HepG2 (cell line): ENCODE measurements at regions not wholly inside any gene's neighbourhood (a gene's known extent, or its start where the extent isn't known, plus 50 kb on each side); places are given as distances from the start of the nearest gene placed in this dataset.

Experiments used
- ATAC-seq: fragments of 200-7000 bp; cut with Tn5 transposase; 3 replicates; pipeline ENCODE4 v1.9.1; 2020; ENCODE audit warnings: mild to moderate bottlenecking, moderate library complexity
- BruUV-seq: library from RNA; stranded (reverse); fragments of 400-500 nt; replicated peaks from 2 replicates; lab custom pipeline; 2021; lab: Mats Ljungman, UMichigan
- CTCF ChIA-PET: fragments of 300-600 bp; formaldehyde crosslinking; extraction: SDS; loops from one replicate; lab custom pipeline; 2021; ENCODE audit warnings: low total read pairs, inconsistent platforms, low intra/inter-chr PET ratio; lab: Yijun Ruan, JAX
- POLR2A ChIA-PET: fragments of 350-600 bp; sonication (Branson Sonifier 250); formaldehyde crosslinking; loops from one replicate; lab custom pipeline; 2020; ENCODE audit warnings: antibody characterized with exemption, inconsistent platforms; lab: Yijun Ruan, JAX
- DNase-seq: peaks from one replicate; pipeline ENCODE4 v3.0.0-alpha.2; 2015; ENCODE audit warnings: low spot score
- FAIRE-seq: peaks from 3 replicates; lab custom pipeline; 2011; peaks lifted over from hg19 to GRCh38; lab: Jason Lieb, UNC
- H2AFZ ChIP-seq: one replicate; pipeline ENCODE4 v1.6.1; 2011; ENCODE audit warnings: low read length, inconsistent platforms
- H3K27ac ChIP-seq: fragments of 300-600 bp; 3 replicates; pipeline ENCODE4 v1.8.0; 2011; ENCODE audit warnings: mixed run types, mild to moderate bottlenecking, mixed read lengths, low read length, inconsistent platforms; ENCODE audit not compliant: insufficient read depth; ENCODE audit errors: extremely low read length
- H3K27me3 ChIP-seq, 2 experiments: fragments of 200-600 bp in 1 of 2; 2 replicates in 1 of 2; 3 replicates in 1 of 2; pipeline versions ENCODE4 v1.6.0 to v1.8.0; 2011; ENCODE audit warnings: low read length in 2 of 2, mild to moderate bottlenecking in 2 of 2, moderate library complexity in 2 of 2, inconsistent platforms in 1 of 2; ENCODE audit not compliant: insufficient read depth in 2 of 2, control insufficient read depth in 1 of 2
- H3K36me3 ChIP-seq, 2 experiments: fragments of 200-600 bp in 1 of 2; replicated peaks in 1 of 2; 2 replicates in 1 of 2; 3 replicates in 1 of 2; pipeline versions ENCODE4 v1.5.1 to v1.8.0; 2011; ENCODE audit warnings: low read length in 2 of 2, inconsistent platforms in 1 of 2; ENCODE audit not compliant: insufficient read depth in 2 of 2, control insufficient read depth in 1 of 2
- H3K4me1 ChIP-seq: 2 replicates; pipeline ENCODE4 v1.5.1; 2012; ENCODE audit warnings: low read length, inconsistent platforms; ENCODE audit not compliant: insufficient read depth
- H3K4me2 ChIP-seq: 2 replicates; pipeline ENCODE4 v1.6.0; 2011; ENCODE audit warnings: low read depth, low read length, inconsistent platforms
- H3K4me3 ChIP-seq, 3 experiments: fragments of 200-600 bp in 1 of 3; sonication (generic), shearing (Covaris generic) in 1 of 3; replicated peaks in 1 of 3; 2 replicates each; pipeline ENCODE4 v1.5.1; 2011 to 2016; ENCODE audit warnings: low read length in 3 of 3, inconsistent platforms in 2 of 3, low read depth in 2 of 3, mild to moderate bottlenecking in 2 of 3, control low read depth in 1 of 3, mixed read lengths in 1 of 3; ENCODE audit not compliant: insufficient read depth in 1 of 3
- H3K79me2 ChIP-seq: one replicate; pipeline ENCODE4 v1.6.1; 2011; ENCODE audit warnings: low read length, inconsistent platforms; ENCODE audit not compliant: insufficient read depth
- H3K9ac ChIP-seq: 2 replicates; pipeline ENCODE4 v1.6.0; 2011; ENCODE audit warnings: mild to moderate bottlenecking, low read depth, low read length, inconsistent platforms; ENCODE audit not compliant: insufficient read depth
- H3K9me3 ChIP-seq: 2 replicates; pipeline ENCODE4 v1.5.1; 2012; ENCODE audit warnings: mild to moderate bottlenecking, low read length
- H4K20me1 ChIP-seq: 2 replicates; pipeline ENCODE4 v1.6.0; 2011; ENCODE audit warnings: inconsistent platforms, mild to moderate bottlenecking, low read length, moderate library complexity; ENCODE audit not compliant: insufficient read depth
- ARID2 ChIP-seq: sonication (generic); formaldehyde crosslinking; IDR thresholded peaks from 2 replicates; pipeline ENCODE4 v1.8.1; 2022; ENCODE audit warnings: mild to moderate bottlenecking, missing genetic modification reagents, borderline replicate concordance
- ELF4 ChIP-seq: sonication (generic); formaldehyde crosslinking; IDR thresholded peaks from 2 replicates; pipeline ENCODE4 v1.5.0; 2020; ENCODE audit warnings: missing genetic modification reagents, mild to moderate bottlenecking, moderate library complexity, borderline replicate concordance
- GPBP1L1 ChIP-seq: sonication (generic); formaldehyde crosslinking; IDR thresholded peaks from 2 replicates; pipeline ENCODE4 v1.5.0; 2020; ENCODE audit warnings: mild to moderate bottlenecking, missing genetic modification reagents
- JUNB ChIP-seq: sonication (generic); formaldehyde crosslinking; IDR thresholded peaks from 2 replicates; pipeline ENCODE4 v1.8.0; 2022; ENCODE audit warnings: missing genetic modification reagents, mild to moderate bottlenecking, borderline replicate concordance
- MED13 ChIP-seq: sonication (generic); formaldehyde crosslinking; IDR thresholded peaks from 2 replicates; pipeline ENCODE4 v1.5.0; 2020; ENCODE audit warnings: missing genetic modification reagents
- MNT ChIP-seq: fragments of 450-650 bp; IDR thresholded peaks from 2 replicates; pipeline ENCODE4 v1.6.1; 2016
- SP5 ChIP-seq: IDR thresholded peaks from 2 replicates; pipeline ENCODE4 v1.6.1; 2016; ENCODE audit warnings: low read depth, borderline replicate concordance
- ZFP41 ChIP-seq: sonication (generic); formaldehyde crosslinking; IDR thresholded peaks from 2 replicates; pipeline ENCODE4 v1.4.0; 2020; ENCODE audit warnings: mild to moderate bottlenecking, missing genetic modification reagents, borderline replicate concordance
- ZNF180 ChIP-seq: sonication (generic); formaldehyde crosslinking; IDR thresholded peaks from 2 replicates; pipeline ENCODE4 v1.4.0; 2020; ENCODE audit warnings: low read depth, missing genetic modification reagents, borderline replicate concordance
- ZNF280B ChIP-seq: sonication (generic); formaldehyde crosslinking; IDR thresholded peaks from 2 replicates; pipeline ENCODE4 v1.5.0; 2020; ENCODE audit warnings: missing genetic modification reagents, mild to moderate bottlenecking, borderline replicate concordance
- ZNF292 ChIP-seq: sonication (generic); formaldehyde crosslinking; IDR thresholded peaks from 2 replicates; pipeline ENCODE4 v1.8.1; 2022; ENCODE audit warnings: mild to moderate bottlenecking, low read depth, missing genetic modification reagents, borderline replicate concordance
- ZNF331 ChIP-seq: sonication (generic); formaldehyde crosslinking; IDR thresholded peaks from 2 replicates; pipeline ENCODE4 v1.4.0; 2020; ENCODE audit warnings: missing genetic modification reagents
- ZNF441 ChIP-seq: sonication (generic); formaldehyde crosslinking; IDR thresholded peaks from 2 replicates; pipeline ENCODE4 v1.7.0; 2021; ENCODE audit warnings: missing genetic modification reagents, borderline replicate concordance
- ZNF703 ChIP-seq: sonication (generic); formaldehyde crosslinking; IDR thresholded peaks from 2 replicates; pipeline ENCODE4 v1.5.1; 2020; ENCODE audit warnings: missing genetic modification reagents, mild to moderate bottlenecking, moderate library complexity, borderline replicate concordance
- ZNF75D ChIP-seq: sonication (generic); formaldehyde crosslinking; IDR thresholded peaks from 2 replicates; pipeline ENCODE4 v1.8.1; 2023; ENCODE audit warnings: missing genetic modification reagents, mild to moderate bottlenecking, borderline replicate concordance
- ZNF83 ChIP-seq: sonication (generic); formaldehyde crosslinking; IDR thresholded peaks from 2 replicates; pipeline ENCODE4 v1.4.0; 2020; ENCODE audit warnings: missing genetic modification reagents, mild to moderate bottlenecking, borderline replicate concordance
- WGBS: methylation state at CpG from one replicate; pipeline ENCODE4 v1.1.6; 2017; ENCODE audit warnings: low lambda C conversion rate; 5-methylcytosine and 5-hydroxymethylcytosine counted together
- in situ Hi-C: cut with HindIII; loops from 2 replicates; pipeline ENCODE4 v1.10.0; 2017; ENCODE audit warnings: low pct_unique_long_range_greater_than_20kb; ENCODE audit not compliant: extremely low pct_ligation_motif_present
- intact Hi-C: fragments of 100-400 bp; cut with micrococcal nuclease; formaldehyde crosslinking; loops from one replicate; pipeline ENCODE4 v1.10.0; 2022; ENCODE audit not compliant: unreplicated experiment

GRCh38 chr3:137906985-137907649 is 102.8 kb upstream of the CLDN18 start:
- in situ Hi-C loops: no loop called here

GRCh38 chr3:137924628-137925027 is 85.3 kb upstream of the CLDN18 start:
- no TSS peak for BruUV-seq
- H3K27ac ChIP-seq: no peak overlapping the region
- H2AFZ ChIP-seq: no peak overlapping the region
- 11% methylated on average over 4 of the region's 4 CpGs for WGBS
- no peaks in the 10 kb centered on the region for H3K4me1 ChIP-seq
- H3K4me3 ChIP-seq: no peak overlapping the region
- no peaks in the 10 kb centered on the region for H3K79me2 ChIP-seq
- DNase-seq (no peak), FAIRE-seq (no peak), ATAC-seq (no peak)
- intact Hi-C loops: no loop called here
- ChIA-PET CTCF (no interaction called here), POLR2A (no interaction called here)
- no peaks in the 10 kb centered on the region for H4K20me1 ChIP-seq
- 0 out of 5 replicates have a peak, but pooled peaks cover 0 to 4% of the 10 kb centered on the region in 2 experiments for H3K27me3 ChIP-seq
- in situ Hi-C loops: no loop called here
- H3K4me2 ChIP-seq: no peak overlapping the region
- no peaks in the 10 kb centered on the region for H3K36me3 ChIP-seq
- no peaks in the 10 kb centered on the region for H3K9me3 ChIP-seq
- no peak overlapping the region for H3K9ac ChIP-seq
- no peak for TF ChIP-seq ZNF75D (CRISPR knock-in tag)
- TF ChIP-seq ELF4 (CRISPR knock-in tag): no peak
- no peak for TF ChIP-seq SP5
- TF ChIP-seq ZNF180: no peak
- no peak for TF ChIP-seq ZNF280B (CRISPR knock-in tag)
- no peak for TF ChIP-seq ARID2 (CRISPR knock-in tag)
- TF ChIP-seq MNT: no peak
- TF ChIP-seq ZNF441 (CRISPR knock-in tag): no peak
- no peak for TF ChIP-seq JUNB

More at GRCh38 chr3:137906985-137907649, 102.8 kb upstream of the CLDN18 start:
- no peak overlapping the region for H3K4me3 ChIP-seq
- no peak for FAIRE-seq
- BruUV-seq: no TSS peak
- no peak for DNase-seq
- H3K9ac ChIP-seq: no peak overlapping the region
- H3K4me1 ChIP-seq: no peaks in the 10 kb centered on the region
- no peak for TF ChIP-seq ZNF83 (CRISPR knock-in tag)
- no peak for TF ChIP-seq ZNF331 (CRISPR knock-in tag)
- TF ChIP-seq ZFP41: no peak
- TF ChIP-seq GPBP1L1 (CRISPR knock-in tag): no peak
- TF ChIP-seq MED13 (CRISPR knock-in tag): no peak
- no peak for TF ChIP-seq ZNF703 (CRISPR knock-in tag)
- no peak for TF ChIP-seq ZNF292 (CRISPR knock-in tag)
- H3K9me3 ChIP-seq: no peaks in the 10 kb centered on the region
- no peak overlapping the region for H2AFZ ChIP-seq
- POLR2A ChIA-PET: no interaction called here
- H3K4me2 ChIP-seq: no peak overlapping the region
- no peaks in the 10 kb centered on the region for H4K20me1 ChIP-seq
- H3K27ac ChIP-seq: no peak overlapping the region
- CTCF ChIA-PET: no interaction called here
- H3K27me3 ChIP-seq: no peaks in the 10 kb centered on the region; a peak in 1 of 5 replicates
- no peak for ATAC-seq
- no peaks in the 10 kb centered on the region for H3K79me2 ChIP-seq
- intact Hi-C loops: no loop called here
- 46% methylated on average over 6 of the region's 10 CpGs for WGBS
- H3K36me3 ChIP-seq: no peaks in the 10 kb centered on the region
